Activated CD4-positive, alpha-beta T cell treated with anti-CD3 and anti-CD28 coated beads, Interleukin-2, amount 50 U/mL, for 1 hour (primary cell): ENCODE measurements at regions not wholly inside any gene's neighbourhood (a gene's known extent, or its start where the extent isn't known, plus 50 kb on each side); places are given as distances from the start of the nearest gene placed in this dataset.

Experiments
- DNase-seq: peaks from one replicate; pipeline ENCODE4 v3.0.0-alpha.2; 2020

GRCh38 chr2:204333861-204334260, 211.4 kb upstream of the PARD3B start:
- DNase-seq: no peak

- no peak for DNase-seq
Observed at GRCh38 chr2:204335451-204336058, 209.7 kb upstream of the PARD3B start.

- DNase-seq: no peak
Observed at GRCh38 chr2:204336153-204336744, 209.0 kb upstream of the PARD3B start.

- no peak for DNase-seq
Observed at GRCh38 chr2:204337638-204338037, 207.6 kb upstream of the PARD3B start.

- no peak for DNase-seq
Observed at GRCh38 chr2:204339212-204339715, 206.0 kb upstream of the PARD3B start.

- DNase-seq: no peak
Observed at GRCh38 chr2:204340511-204340910, 204.8 kb upstream of the PARD3B start.

- no peak for DNase-seq
Observed at GRCh38 chr2:204341887-204342276, 203.4 kb upstream of the PARD3B start.

GRCh38 chr2:204343685-204344084, 201.6 kb upstream of the PARD3B start:
- no peak for DNase-seq

GRCh38 chr2:204344119-204344518, 201.2 kb upstream of the PARD3B start:
- DNase-seq: no peak

GRCh38 chr2:204346906-204347305, 198.4 kb upstream of the PARD3B start:
- DNase-seq: no peak

GRCh38 chr2:204353823-204354222, 191.5 kb upstream of the PARD3B start:
- DNase-seq: no peak

GRCh38 chr2:204354442-204354856, 190.8 kb upstream of the PARD3B start:
- DNase-seq: no peak

GRCh38 chr2:204355688-204356087, 189.6 kb upstream of the PARD3B start:
- no peak for DNase-seq

GRCh38 chr2:204356151-204356641, 189.1 kb upstream of the PARD3B start:
- DNase-seq: no peak

GRCh38 chr2:204357286-204357685, 188.0 kb upstream of the PARD3B start:
- no peak for DNase-seq

- no peak for DNase-seq
Observed at GRCh38 chr2:204359076-204359475, 186.2 kb upstream of the PARD3B start.

GRCh38 chr2:204360218-204361007, 184.9 kb upstream of the PARD3B start:
- no peak for DNase-seq

- DNase-seq: no peak
Observed at GRCh38 chr2:204361738-204362137, 183.5 kb upstream of the PARD3B start.

- DNase-seq: no peak
Observed at GRCh38 chr2:204362581-204362980, 182.7 kb upstream of the PARD3B start.

- no peak for DNase-seq
Observed at GRCh38 chr2:204363513-204363912, 181.8 kb upstream of the PARD3B start.

- no peak for DNase-seq
Observed at GRCh38 chr2:204364860-204365535, 180.3 kb upstream of the PARD3B start.

- no peak for DNase-seq
Observed at GRCh38 chr2:204365811-204366210, 179.5 kb upstream of the PARD3B start.

- no peak for DNase-seq
Observed at GRCh38 chr2:204367466-204367865, 177.8 kb upstream of the PARD3B start.
